AG09309 (cell line): ENCODE measurements at regions not wholly inside any gene's neighbourhood (a gene's known extent, or its start where the extent isn't known, plus 50 kb on each side); places are given as distances from the start of the nearest gene placed in this dataset.

ENCODE experiments used
- DNase-seq: peaks from one replicate; pipeline ENCODE4 v3.0.0-alpha.2; 2010; ENCODE audit warnings: low read depth
- H3K4me3 ChIP-seq: 2 replicates; pipeline ENCODE4 v1.5.1; 2011; ENCODE audit warnings: mild to moderate bottlenecking, low read depth, low read length, moderate library complexity; ENCODE audit not compliant: control insufficient read depth
- CTCF ChIP-seq: IDR thresholded peaks from 2 replicates; pipeline ENCODE4 v1.5.1; 2011; ENCODE audit warnings: mild to moderate bottlenecking, low read depth, low read length, inconsistent platforms; ENCODE audit not compliant: insufficient read depth, control insufficient read depth; ENCODE audit errors: missing control alignments

DNA sequence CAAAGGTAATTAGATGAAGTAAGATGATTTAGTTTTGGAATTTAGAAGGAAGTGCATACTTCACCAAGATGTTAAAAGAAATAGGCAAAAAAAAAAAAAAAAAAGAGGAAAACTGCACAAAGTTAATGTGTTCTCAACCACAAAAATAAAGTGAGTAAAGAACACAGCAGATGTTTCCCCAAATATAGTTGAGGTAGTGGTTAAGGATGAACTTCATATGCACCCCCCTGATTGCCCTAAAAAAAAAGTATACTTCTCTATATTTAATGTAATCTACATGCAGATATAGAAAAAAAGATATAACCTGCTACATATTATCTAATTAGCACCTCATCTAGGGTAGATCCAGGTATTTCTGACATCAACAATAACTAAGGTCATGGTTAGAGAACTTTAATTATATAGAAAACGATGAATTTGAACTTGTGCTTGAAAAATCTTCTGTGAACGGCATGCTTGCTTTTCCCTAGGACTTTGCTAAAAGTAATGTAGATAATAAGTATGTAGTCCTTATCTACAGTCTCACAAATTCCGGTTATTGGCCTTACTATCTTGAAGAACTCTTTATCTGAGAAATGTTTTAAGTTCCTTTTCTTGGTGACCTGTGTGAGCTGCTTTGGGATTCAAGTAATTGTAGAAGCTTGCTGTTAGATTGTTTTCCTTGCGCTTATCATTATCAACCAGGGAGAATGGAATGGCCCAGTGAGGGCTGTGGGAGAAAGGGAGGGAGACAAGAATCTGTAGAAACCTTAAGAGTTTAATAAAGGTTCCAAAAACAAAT lies 70.1 kb upstream of the LRRC7 start:
- no peak for TF ChIP-seq CTCF
- no peak for DNase-seq
- no peak overlapping the region for H3K4me3 ChIP-seq

- DNase-seq: no peak
- no peak for TF ChIP-seq CTCF
- no peak overlapping the region for H3K4me3 ChIP-seq
These were observed 69.0 kb upstream of the LRRC7 start for GRCh38 chr1:69498711-69499110.

DNA sequence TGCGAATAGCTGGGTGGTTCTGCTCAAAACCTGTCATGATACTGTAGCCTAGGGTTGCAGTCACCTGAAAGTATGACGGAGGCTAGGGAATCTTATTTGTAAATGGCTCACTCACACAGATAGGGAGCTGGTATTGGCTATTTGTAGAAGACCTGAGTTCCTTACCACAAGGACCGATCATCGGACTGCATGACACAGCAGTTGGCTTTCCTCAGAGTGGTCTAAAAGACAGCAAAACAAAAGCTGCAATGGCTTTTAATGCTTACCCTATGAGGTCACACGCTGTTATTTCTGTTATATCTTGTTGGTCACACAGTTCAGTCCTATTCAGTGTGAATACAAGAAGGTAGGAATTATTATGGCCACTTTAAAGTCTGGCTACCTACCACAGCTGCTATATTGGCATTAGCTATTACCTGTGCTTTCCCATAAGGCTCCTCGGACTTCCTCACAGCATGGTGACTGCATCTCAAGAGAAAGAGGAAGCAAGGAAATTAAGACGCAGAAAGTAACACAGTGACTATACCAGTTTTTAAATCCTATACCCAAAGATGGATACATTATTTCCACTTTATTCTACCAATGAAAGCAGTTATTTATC lies 68.4 kb upstream of the LRRC7 start:
- TF ChIP-seq CTCF: no peak
- no peak for DNase-seq
- no peak overlapping the region for H3K4me3 ChIP-seq

DNA sequence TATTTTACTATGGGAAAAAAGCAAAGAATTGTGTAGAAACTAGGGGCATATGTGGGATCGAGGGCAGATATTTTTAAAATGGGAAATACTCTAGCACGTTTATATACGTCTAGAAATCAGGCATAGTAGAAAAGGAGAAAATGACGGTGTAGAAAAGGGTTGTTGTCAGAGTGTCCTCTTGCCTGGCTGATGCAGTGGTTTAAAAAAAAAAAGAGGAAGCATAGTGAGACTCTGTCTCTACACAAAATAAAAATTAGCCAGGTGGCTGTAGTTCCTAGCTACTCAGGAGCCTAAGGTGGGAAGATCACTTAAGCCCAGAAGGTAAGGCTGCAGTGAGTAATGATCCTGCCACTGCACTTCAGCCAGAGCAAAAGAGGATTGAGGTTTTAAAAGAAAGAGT lies 64.7 kb upstream of the LRRC7 start:
- DNase-seq: no peak
- no peak overlapping the region for H3K4me3 ChIP-seq
- TF ChIP-seq CTCF: no peak

DNA sequence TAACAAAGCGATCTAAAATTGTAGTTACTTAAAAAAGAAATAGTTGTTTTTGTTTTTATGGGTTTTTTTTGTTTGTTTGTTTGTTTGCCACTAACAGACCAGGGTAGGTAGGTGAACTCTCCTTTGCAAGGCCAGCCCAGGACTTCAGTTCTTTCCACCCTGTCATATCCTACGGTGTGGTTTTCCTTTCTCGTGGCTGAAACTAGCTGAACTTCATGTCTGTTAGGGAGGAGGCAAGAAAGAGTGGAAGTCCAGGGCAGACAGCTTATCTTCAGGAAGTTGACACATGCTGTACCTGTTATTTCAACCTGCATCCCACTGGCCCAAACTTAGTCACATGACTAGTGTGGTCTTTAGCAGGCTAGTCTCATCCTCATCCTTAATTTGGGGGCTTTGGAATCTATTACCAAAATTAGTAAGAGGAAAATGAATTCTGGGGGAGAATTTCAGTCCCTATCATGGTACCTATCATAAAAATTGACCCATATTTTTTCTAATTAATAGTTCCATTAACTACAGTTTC lies 62.9 kb upstream of the LRRC7 start:
- DNase-seq: no peak
- TF ChIP-seq CTCF: no peak
- no peak overlapping the region for H3K4me3 ChIP-seq

DNA sequence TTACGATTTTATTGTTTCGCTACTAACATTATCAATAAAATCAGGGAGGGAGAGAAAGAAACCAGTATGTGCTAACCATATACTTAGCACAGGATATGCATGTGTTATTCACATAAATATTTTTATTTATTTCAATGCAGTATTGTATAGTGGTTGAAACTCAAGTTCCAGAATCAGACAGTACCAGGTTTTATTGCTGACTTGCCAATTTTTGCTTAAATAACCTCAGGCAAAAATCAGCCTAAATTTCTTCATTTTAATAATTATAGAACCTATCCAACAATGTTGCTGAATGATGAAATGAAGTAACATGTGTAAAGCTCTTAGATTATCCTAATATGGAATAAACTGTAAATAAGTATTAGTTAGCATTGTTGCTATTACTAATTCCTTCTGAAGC lies 61.4 kb upstream of the LRRC7 start:
- TF ChIP-seq CTCF: no peak
- no peak overlapping the region for H3K4me3 ChIP-seq
- DNase-seq: no peak

DNA sequence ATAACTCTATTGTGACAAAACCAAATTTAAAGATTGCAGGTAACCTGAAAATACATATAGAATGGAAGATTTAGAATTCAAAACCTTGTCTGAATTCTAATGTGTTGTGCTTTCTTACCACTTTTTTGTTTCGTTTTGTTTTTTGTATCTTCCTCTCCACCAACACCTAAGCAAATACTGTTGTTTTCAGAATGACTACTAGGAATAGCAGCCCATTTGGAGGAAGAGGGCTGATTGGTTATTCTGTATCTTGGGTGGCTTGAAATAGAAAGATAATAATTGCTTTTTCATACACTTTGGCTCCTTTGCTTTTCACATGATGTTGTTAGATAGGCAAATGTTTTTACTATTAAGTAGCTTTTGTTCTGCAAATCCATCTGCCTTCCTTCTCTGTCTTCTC lies 61.0 kb upstream of the LRRC7 start:
- no peak for TF ChIP-seq CTCF
- DNase-seq: no peak

More for the DNA sequence above, 61.0 kb upstream of the LRRC7 start:
- H3K4me3 ChIP-seq: no peak overlapping the region
